GM18508 (cell line): ENCODE measurements at regions not wholly inside any gene's neighbourhood (a gene's known extent, or its start where the extent isn't known, plus 50 kb on each side); places are given as distances from the start of the nearest gene placed in this dataset.
"Not testable (repeated sequence)": the region's sequence is repeated elsewhere in the genome, so short reads cannot be mapped to it uniquely, and the experiment has no call there.

Experiments
- ATAC-seq: cut with Tn5 transposase; IDR thresholded peaks from one replicate; pipeline ENCODE4 v1.9.1; 2021; ENCODE audit warnings: moderate number of reproducible peaks; ENCODE audit not compliant: insufficient read depth, unreplicated experiment

DNA sequence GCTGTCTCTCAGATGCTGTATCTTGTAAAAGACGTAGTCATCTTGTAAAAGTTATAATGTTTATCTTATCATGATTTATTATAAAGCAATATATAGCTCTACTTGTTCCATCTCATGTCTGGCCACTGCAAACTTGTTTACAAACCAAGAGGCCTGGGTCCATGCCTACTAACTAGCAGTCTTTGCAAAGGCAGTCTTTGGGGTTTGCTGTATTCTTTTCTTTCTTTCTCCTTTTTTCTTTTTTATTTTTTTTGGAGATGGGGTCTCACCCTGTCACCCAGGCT lies 272.6 kb downstream of the GATA3 start:
- no peak for ATAC-seq

DNA sequence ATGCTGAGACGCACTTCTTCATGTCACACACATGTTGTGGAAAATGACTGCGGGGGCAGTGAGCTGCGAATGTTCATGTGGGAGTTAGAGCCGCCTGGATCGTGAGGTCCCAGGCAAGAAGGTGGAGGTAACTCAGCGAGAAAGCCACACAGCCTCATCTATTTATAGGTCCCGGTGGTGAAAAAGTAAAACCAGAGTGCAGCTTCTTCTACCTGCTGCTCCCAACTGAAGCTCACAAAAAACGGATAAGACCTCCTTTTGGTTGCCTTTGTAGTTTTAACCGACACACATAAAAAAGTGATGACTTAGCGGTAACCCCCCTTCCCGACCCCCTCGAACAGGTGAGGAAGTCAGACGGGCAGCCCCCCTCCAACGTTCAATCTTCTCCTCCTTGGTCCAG lies 276.9 kb downstream of the GATA3 start:
- no peak for ATAC-seq

DNA sequence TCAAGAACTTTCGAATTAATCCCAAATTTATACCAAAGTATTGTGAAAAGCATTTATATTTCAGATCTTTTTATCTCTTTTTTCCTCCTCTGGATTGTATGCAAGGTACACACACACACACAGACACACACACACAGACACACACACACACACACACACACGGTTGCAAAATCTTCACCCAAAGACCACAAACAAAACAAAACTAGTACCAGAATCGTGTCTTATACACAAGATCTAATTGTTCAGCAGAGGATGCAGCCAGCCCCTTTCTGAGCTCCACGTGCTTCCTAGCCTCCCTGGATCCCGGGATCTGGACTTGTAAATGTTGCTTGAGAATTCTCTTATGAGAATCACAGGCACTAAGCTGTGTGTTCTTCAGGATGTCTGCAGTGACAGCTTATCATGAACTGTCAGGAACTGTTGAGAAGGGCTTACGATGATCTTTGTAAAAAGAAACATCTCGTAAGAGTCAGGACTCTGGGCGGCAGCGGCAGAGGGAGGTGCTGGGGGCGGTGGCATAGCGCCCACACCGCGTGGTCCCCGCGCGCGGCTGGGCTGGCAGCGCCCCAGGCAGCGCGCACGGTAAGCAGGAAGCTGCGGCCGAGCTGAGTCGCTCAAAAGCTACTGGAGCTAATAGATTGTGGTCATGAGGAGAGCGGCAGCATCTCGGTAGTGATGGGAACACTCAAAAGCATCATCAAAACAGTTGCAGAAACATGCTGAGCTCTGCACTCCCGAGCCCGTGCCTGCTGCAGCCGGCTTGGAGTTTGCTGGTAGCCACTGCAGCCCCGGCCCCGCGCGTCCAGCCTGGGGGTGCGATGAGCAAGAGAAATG lies 277.6 kb downstream of the GATA3 start:
- peak; percentile 73 for ATAC-seq

DNA sequence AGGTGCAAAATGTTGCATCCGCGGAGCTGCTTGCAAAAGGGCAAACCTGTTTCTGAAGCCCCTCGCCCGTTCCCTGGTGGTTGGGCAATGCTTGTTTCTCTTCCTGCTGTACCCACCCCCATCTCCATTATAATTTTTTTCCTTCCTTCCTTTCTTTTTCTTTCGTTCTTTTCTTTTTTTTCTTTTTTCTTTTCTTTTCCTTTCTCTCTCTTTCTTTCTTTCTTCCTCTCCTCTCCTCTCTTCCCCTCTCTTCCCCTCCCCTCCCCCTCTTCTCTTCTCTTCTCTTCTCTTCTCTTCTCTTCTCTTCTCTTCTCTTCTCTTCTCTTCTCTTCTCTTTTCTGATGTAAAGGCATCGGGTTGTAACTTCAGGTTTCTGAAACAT lies 278.2 kb downstream of the GATA3 start:
- ATAC-seq: no peak

DNA sequence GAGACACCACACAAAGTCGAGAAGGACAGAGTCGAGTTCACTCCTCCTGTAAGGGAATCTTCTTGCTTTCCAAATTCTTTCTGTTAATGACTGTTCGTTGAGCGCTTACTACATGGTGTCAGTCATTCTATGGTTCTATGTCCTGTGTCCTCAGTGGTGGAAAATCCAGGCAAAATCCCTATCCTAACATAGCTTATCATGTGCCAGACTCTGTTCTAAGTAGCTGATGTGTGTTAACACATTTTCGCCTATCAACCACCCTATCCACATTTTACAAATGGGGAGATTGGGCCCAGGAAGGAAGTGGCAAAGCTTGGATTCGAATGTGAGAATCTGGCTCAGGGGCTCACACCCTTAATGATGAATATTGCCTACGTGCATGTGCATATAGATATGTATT lies 280.1 kb downstream of the GATA3 start:
- ATAC-seq: no peak

DNA sequence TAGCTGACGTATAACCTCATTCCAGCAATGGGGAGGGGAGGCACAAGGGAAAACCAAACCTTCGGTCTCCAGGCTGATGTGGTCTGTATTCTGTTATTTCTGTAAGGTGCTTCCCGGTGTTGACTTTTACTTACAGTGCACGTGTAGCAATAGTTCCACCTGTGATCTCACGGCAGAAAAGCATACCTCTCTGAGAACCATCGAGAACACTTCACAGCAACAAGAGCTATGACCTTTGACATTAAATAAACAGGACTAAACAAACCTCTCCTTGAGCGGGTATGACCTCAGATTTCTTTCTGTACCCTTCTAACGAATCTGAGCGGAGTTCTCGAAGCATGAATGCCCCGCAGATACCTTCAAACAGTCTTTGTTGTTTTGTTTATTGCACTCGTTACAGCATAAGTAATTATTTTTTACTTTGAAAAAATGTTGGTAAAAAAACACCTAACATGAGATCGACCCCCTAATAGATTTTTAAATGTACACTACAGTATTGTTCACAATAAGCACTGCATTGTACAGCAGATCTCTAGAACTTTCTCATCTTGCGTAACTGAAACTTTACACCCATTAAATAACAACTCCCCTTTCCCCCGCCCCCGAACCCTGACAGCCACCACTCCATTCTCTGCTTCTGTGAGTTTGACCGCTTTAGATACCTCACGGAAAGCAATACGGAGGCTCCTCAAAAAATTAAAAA lies 282.3 kb downstream of the GATA3 start:
- no peak for ATAC-seq

DNA sequence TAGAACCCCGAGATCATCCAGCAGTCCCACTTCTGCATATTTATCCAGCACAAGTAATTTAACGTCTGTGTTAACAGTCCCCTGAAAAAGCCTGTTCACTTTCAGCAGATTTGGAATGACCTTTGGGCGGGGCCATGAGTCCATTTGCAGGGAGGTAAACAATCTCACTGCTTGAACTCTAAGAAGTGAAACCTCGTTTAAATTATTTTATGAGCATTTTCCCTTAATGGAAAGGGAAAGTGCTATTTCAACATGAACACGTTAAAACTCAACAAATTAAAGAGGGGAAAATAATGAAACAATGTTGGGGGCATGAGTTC lies 282.8 kb downstream of the GATA3 start:
- no peak for ATAC-seq

DNA sequence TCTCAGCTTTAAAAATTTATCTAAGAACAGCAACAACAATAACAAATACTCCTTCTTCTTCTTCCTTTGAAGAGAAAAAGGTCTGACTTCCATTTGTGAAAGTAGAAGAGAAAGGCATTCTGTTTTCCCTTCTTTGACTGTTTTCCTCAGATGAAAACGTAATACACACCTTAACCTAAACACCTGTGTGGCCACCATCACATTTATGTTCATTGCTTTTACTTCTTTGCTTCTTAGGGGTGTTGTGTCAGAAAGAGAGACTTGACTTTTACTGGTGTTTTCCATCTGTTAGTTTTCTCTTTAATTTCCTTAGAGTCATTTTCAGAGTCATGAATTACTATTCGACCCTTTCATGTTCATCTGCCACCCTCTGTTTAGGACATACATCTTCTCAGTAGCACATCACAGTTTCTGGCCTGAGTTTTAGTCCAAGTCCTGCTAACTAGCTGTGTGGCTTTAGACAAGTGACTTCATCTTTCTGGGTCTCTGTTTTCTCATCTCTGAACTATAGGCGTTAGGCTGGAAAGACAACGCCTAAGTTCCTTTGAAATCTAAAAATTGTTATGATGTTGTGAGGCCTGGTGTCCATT lies 283.8 kb downstream of the GATA3 start:
- ATAC-seq: no peak

DNA sequence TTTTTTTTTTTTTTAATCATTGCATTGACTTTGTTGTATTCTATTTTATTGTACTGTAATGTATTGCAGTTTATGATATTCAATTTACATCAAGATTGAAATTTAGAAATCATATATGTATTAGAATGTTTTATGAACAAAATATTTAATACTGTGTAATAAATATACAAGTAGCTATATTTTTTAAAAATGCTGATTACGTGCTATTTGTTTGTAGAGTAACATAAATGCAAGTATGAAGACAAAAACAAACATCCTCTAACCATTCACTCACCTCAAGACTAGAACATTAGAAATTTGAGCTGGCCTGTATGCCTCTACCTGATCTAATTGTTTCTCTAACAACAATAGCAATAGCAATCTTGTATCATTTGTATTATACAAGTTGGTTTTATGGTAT lies 290.3 kb downstream of the GATA3 start:
- no peak for ATAC-seq

DNA sequence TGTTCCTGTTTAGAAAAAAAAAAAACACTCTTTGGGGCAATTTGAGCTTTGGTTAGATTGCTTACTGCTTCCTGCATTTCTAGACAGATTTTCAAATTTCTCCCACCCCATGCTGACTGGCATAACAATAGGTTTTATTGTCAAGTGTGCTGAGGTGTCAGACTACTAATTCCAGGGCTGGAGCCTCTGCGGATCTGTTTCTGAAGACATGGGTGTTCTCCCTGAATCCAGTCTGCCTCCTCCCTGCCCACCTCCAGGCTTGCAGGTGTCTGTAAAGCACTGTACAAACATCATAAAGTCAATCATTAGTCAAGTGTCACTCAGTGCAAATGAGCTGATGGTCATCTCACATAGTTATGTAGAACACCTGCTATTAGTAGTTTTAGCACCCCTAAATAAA lies 292.4 kb downstream of the GATA3 start:
- ATAC-seq: no peak

DNA sequence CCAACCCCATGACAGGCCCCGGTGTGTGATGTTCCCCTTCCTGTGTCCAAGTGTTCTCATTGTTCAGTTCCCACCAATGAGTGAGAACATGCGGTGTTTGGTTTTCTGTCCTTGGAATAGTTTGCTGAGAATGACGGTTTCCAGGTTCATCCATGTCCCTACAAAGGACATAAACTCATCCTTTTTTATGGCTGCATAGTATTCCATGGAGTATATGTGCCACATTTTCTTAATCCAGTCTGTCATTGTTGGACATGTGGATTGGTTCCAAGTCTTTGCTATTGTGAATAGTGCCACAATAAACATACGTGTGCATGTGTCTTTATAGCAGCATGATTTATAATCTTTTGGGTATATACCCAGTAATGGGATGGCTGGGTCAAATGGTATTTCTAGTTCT lies 293.1 kb downstream of the GATA3 start:
- not testable (repeated sequence) for ATAC-seq

DNA sequence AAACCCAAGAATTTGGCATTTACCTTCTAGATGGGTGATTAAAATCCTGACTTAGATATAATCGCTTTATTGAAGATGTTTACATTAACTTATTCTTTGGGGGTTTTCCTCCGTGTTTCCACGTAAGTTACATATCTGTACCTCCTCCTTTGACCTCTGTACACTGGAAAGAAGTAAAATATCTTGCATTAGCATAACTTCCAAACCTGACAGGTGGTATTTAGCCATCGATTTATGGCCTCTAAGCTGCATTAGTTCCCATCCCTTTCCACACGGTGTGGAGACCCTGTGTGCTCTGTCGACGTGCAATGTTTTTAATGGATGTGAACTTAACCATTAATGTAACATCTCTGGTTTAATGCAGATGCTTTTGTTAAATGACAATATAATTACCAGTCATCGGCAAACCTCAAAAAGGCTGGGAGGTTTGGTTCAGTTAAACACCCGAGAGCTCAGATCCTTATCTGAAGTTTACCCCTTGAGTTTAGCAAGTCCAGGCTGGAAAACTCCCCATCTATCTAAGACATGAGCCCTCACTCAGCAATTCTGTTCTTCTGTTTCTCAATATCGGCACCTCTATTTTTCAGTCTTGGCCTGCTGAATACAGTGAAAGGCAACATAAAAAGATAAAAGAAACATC lies 295.2 kb downstream of the GATA3 start:
- no peak for ATAC-seq

DNA sequence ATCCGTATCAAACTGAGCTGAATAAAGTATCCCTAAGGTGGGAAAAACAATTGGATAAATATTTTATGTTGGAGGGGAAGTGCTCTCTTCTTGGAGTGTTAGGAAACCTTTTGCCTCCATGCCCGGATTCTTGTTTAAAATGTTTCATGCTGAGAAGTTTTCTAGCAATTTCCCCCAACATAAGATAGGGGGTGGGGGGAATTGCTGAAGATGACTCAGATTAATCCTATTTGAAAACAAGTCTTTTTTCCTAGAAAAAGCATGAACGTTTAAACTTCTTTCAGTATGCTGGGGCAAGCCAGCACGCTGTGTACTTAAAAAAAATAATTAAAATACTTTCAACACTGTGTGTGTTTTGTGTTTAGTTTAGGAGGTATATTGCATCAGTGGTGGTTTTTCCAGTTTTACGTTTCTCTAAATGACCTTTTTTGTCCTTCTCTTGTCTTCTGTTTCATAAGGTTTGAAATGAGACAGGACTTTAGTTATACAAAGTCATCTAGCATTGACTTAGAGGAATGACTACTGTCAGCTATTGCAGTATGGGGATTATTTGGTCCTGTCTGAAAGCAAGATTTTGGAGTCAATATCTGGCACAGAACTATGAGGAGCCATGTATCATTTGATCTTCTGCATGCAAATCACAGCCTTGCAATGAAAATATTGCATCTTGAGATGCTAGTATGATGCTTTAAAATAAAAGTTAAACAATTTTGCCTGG lies 295.9 kb downstream of the GATA3 start:
- no peak for ATAC-seq

DNA sequence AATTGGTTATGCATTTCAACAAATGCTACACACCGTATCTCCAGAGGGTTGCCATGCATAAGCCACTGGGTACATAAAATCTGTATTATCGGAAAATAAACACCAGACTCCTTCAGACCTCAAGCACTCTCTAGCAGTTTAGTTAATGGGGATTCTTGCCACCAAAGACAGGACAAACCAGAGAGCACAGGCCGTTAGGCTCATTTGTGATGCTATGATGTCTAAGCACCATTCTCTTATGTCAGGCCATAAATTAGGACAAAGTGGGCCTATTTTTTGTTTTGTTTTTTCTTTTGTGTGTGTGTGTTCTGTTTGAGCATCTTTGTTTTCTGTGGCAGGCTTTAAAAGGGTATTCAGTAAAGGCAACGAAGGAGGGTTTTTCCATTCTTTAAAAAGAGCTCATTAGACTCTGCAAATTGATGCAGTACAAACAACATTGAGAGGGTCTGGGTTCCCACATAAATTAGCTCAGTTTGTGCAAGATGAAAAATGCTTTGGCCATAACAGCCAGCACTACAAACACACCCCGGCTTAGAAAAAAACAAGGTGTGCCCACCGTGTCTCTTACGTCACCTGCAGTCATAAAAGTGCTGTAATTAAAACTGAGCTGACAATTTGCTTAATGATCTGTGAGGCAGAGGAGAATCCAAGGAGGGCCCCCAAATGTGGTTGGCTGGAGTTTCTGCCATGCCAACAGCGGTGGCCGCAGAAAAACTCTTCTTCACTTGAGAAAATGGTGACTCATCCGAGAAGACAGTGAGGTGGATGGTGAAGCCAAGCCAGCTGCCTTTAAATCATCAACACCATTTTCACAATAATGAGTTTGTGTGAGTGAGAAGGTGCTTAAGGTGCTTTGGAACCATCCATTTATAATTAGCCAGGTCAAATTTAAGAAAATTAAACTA lies 297.9 kb downstream of the GATA3 start:
- no peak for ATAC-seq

DNA sequence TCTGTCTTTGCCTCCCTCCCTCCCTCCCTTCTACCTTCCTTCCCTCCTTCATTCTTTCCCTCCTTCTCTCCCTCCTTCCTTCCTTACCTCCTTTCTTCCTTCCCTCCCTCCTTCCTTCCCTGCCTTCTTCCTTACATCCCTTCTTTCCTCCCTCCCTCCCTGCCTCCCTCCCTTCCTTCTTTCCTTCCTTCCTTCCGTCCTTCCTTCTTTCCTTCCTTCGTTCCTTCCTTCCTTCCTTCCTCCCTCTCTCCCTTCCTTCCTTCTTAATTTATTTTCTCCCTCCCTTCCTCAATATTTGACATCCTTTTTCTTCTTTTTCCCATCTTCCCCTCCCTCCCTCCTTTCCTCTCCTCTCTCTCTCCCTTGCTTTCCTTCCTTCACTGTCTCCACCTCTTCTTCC lies 301.8 kb downstream of the GATA3 start:
- no peak for ATAC-seq

DNA sequence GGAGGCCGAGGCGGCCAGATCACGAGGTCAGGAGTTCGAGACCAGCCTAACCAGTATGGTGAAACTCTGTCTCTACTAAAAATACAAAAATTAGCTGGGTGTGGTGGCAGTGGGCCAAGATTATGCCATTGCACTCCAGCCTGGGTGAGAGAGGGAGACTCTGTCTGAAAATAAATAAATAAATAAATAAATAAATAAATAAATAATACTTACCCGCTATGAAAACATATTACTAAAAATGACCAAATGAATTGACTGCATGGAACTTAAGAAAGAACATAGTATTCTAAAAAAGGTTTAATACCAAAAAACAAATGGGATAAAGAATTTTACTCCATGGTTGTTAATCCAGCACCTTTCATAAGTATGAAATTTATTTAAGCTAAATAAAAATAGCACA lies 305.0 kb downstream of the GATA3 start:
- no peak for ATAC-seq

DNA sequence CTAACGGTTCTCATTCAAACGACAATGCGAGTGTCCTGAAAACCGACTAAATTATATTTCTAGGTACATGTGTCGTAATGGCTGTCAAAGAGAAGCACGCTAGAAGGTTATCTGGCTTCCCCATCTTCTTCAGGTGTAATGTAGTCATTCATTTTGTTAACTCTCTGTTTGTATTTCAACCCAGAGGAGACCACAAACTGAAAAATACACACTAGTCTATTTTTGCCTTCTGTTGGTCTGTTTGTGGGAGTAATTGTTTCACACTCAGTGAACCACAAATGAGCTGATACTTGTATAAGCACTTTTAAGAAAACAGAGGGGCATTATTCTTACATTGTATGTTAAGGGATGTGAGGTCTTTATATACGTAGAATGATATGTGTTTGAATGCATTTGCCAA lies 305.9 kb downstream of the GATA3 start:
- ATAC-seq: no peak

DNA sequence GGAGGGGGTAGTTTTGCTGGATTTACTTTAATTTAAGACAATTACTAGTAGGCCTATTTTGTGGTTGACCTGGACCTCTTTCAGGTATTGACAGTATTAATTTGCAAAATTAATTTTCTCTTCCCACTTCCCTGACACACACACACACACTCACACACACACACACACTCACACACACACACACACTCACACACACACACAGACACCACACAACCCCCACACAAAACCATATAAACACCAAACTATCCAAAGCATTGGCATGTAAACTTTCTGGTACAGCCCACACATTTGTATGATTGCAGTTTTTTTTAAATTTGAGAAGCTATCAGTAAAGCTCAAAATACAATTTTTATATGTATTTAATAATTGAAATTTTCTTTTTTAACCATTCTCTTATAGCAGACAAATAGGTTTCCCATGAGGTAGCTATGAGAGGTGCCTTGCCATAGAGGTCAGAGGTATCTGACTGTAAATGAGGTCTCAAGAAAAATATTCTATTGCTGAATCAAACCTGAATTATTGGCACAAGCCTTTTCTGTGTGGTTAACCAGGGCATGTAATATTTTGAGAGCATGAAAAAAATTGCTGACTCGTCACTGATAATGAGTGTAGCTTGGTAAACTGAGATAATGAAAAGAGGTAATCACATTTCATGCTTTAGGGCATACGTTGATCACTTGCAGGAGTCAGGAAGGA lies 306.5 kb downstream of the GATA3 start:
- ATAC-seq: no peak

DNA sequence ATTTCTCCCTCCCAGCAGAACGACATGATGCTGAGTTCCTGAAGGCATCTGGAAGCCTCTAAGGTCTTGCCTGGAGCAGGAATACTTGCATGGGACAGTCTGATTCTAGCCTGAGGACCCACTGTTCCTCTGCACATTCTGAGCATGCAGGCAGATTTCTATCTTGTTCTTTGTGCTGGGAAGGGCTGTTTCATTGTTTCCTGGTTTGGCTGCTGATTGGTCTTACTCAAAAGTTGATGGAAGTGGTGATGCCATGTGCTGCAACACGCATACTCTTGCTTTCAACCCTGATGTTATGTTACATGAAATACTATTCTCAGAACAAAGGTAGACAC lies 307.0 kb downstream of the GATA3 start:
- no peak for ATAC-seq
